Fibroblast of lung (primary cell): ENCODE measurements at regions not wholly inside any gene's neighbourhood (a gene's known extent, or its start where the extent isn't known, plus 50 kb on each side); places are given as distances from the start of the nearest gene placed in this dataset.

ENCODE experiments used
- EZH2 ChIP-seq: IDR thresholded peaks from 2 replicates; pipeline ENCODE4 v1.5.1; 2012; ENCODE audit warnings: low read length, control low read depth, mild to moderate bottlenecking; ENCODE audit errors: missing control alignments
- TF ChIP-seq, protein P1 (sequence below), 2 donors: IDR thresholded peaks in 1 of 2; conservative IDR thresholded peaks in 1 of 2; 1 replicate in 1 of 2; 2 replicates in 1 of 2; pipeline ENCODE4 v1.5.1; 2011 to 2012; ENCODE audit warnings: low read length in 2 of 2, control low read depth in 1 of 2, inconsistent platforms in 1 of 2, low read depth in 1 of 2, mild to moderate bottlenecking in 1 of 2

- TF ChIP-seq, protein P1, sequence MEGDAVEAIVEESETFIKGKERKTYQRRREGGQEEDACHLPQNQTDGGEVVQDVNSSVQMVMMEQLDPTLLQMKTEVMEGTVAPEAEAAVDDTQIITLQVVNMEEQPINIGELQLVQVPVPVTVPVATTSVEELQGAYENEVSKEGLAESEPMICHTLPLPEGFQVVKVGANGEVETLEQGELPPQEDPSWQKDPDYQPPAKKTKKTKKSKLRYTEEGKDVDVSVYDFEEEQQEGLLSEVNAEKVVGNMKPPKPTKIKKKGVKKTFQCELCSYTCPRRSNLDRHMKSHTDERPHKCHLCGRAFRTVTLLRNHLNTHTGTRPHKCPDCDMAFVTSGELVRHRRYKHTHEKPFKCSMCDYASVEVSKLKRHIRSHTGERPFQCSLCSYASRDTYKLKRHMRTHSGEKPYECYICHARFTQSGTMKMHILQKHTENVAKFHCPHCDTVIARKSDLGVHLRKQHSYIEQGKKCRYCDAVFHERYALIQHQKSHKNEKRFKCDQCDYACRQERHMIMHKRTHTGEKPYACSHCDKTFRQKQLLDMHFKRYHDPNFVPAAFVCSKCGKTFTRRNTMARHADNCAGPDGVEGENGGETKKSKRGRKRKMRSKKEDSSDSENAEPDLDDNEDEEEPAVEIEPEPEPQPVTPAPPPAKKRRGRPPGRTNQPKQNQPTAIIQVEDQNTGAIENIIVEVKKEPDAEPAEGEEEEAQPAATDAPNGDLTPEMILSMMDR (conservative IDR thresholded peaks at IDR 0.05 in 1 of 2, IDR thresholded peaks at IDR 0.05 in 1 of 2; ENCODE audit: low read depth in 1 of 2, low read length in 2 of 2) = no peak
- no peak for TF ChIP-seq EZH2
Observed at GRCh38 chr17:83012868-83013778, 66.3 kb upstream of the METRNL start.
